H1 (cell line): ENCODE measurements at regions not wholly inside any gene's neighbourhood (a gene's known extent, or its start where the extent isn't known, plus 50 kb on each side); places are given as distances from the start of the nearest gene placed in this dataset.

ENCODE experiments used
- CBX5 ChIP-seq: fragments of 300-800, 300-1000 bp; sonication (generic); IDR thresholded peaks from 2 replicates; pipeline ENCODE4 v1.7.1; 2016; ENCODE audit warnings: antibody characterized with exemption, low read length, low read depth
- CHD7 ChIP-seq: fragments of 300-600 bp; sonication (generic); IDR thresholded peaks from 2 replicates; pipeline ENCODE4 v1.7.1; 2012; ENCODE audit warnings: low read length, moderate library complexity, mild to moderate bottlenecking, inconsistent platforms; ENCODE audit not compliant: insufficient replicate concordance
- FOSL1 ChIP-seq: IDR thresholded peaks from 2 replicates; pipeline ENCODE4 v1.6.1; 2011; ENCODE audit warnings: mild to moderate bottlenecking, low read depth, low read length, moderate library complexity; ENCODE audit not compliant: insufficient read depth
- GTF2F1 ChIP-seq: IDR thresholded peaks from 2 replicates; pipeline ENCODE4 v1.6.1; 2012; ENCODE audit warnings: low read depth, low read length, improper control_type of control experiment, borderline replicate concordance
- KDM4A ChIP-seq: IDR thresholded peaks from one replicate; pipeline ENCODE4 v1.7.1; 2012; ENCODE audit warnings: low read depth, mild to moderate bottlenecking, moderate library complexity, low read length, inconsistent platforms; ENCODE audit not compliant: severe bottlenecking
- POLR2AphosphoS5 ChIP-seq: IDR thresholded peaks from 2 replicates; pipeline ENCODE4 v1.6.1; 2011; ENCODE audit warnings: low read depth, low read length
- RNF2 ChIP-seq: fragments of 200-900, 300-1000 bp; sonication (generic); IDR thresholded peaks from 2 replicates; pipeline ENCODE4 v1.7.1; 2016; ENCODE audit warnings: borderline replicate concordance, low read depth, mild to moderate bottlenecking, antibody characterized with exemption, low read length; ENCODE audit not compliant: poor library complexity, severe bottlenecking; ENCODE audit errors: missing control alignments
- TF ChIP-seq, protein P1 (sequence below): IDR thresholded peaks from 2 replicates; pipeline ENCODE4 v1.6.1; 2012; ENCODE audit warnings: low read length, inconsistent platforms
- TF ChIP-seq, protein P2 (sequence below): IDR thresholded peaks from 2 replicates; pipeline ENCODE4 v1.6.1; 2012; ENCODE audit warnings: inconsistent platforms

DNA sequence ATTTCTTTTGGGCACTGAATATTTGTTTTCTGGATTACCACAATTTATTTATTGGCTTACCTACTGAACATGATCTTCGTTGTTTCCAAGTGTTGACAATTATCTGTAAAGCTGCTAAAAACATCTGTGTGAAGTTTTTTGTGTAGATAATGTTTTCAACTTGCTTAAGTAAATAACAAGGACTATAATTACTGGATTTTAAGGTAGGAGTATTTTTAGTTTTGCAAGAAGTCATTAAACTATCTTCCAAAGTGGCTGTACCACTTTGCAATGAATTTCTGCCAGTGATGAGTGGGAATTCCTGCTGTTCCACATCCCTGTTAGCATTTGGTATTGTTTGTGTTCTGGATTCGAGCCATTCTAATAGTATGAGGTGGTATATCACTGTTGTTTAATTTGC is 702.2 kb downstream of the MECOM start (continued):
- no peak for TF ChIP-seq CHD7
- no peak for TF ChIP-seq CBX5
- TF ChIP-seq RNF2, result no peak
- no peak for TF ChIP-seq POLR2AphosphoS5
- no peak for TF ChIP-seq KDM4A
- no peak for TF ChIP-seq FOSL1
- TF ChIP-seq, protein P1, sequence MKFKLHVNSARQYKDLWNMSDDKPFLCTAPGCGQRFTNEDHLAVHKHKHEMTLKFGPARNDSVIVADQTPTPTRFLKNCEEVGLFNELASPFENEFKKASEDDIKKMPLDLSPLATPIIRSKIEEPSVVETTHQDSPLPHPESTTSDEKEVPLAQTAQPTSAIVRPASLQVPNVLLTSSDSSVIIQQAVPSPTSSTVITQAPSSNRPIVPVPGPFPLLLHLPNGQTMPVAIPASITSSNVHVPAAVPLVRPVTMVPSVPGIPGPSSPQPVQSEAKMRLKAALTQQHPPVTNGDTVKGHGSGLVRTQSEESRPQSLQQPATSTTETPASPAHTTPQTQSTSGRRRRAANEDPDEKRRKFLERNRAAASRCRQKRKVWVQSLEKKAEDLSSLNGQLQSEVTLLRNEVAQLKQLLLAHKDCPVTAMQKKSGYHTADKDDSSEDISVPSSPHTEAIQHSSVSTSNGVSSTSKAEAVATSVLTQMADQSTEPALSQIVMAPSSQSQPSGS, result no peak
- TF ChIP-seq, protein P2, sequence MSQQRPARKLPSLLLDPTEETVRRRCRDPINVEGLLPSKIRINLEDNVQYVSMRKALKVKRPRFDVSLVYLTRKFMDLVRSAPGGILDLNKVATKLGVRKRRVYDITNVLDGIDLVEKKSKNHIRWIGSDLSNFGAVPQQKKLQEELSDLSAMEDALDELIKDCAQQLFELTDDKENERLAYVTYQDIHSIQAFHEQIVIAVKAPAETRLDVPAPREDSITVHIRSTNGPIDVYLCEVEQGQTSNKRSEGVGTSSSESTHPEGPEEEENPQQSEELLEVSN, result no peak
- no peak for TF ChIP-seq GTF2F1
